SKM-1 treated with dmso at 0.1 percent for 144 hours (cell line): ENCODE measurements at regions not wholly inside any gene's neighbourhood (a gene's known extent, or its start where the extent isn't known, plus 50 kb on each side); places are given as distances from the start of the nearest gene placed in this dataset.
"Not testable (repeated sequence)": the region's sequence is repeated elsewhere in the genome, so short reads cannot be mapped to it uniquely, and the experiment has no call there.

Experiments
- DNase-seq: peaks from one replicate; lab custom pipeline; 2025; ENCODE audit not compliant: unreplicated experiment; lab: John Stamatoyannopoulos, UW

GRCh38 chr10:53543410-53543809, 770.8 kb upstream of the MBL2 start:
- DNase-seq = no peak

- DNase-seq = no peak
These were observed 764.9 kb upstream of the MBL2 start for GRCh38 chr10:53537508-53537907.

GRCh38 chr10:53536322-53536721, 763.7 kb upstream of the MBL2 start:
- no peak for DNase-seq

- DNase-seq = no peak
These were observed 761.8 kb upstream of the MBL2 start for GRCh38 chr10:53534428-53534827.

GRCh38 chr10:53528974-53529373, 756.4 kb upstream of the MBL2 start:
- DNase-seq = no peak

GRCh38 chr10:53521046-53521445, 748.5 kb upstream of the MBL2 start:
- DNase-seq = no peak

- no peak for DNase-seq
These were observed 735.6 kb upstream of the MBL2 start for GRCh38 chr10:53508197-53508596.

- DNase-seq = not testable (repeated sequence)
These were observed 731.9 kb upstream of the MBL2 start for GRCh38 chr10:53504492-53504891.

- no peak for DNase-seq
These were observed 719.2 kb upstream of the MBL2 start for GRCh38 chr10:53491774-53492173.

- no peak for DNase-seq
These were observed 718.0 kb upstream of the MBL2 start for GRCh38 chr10:53490553-53490952.

- no peak for DNase-seq
These were observed 717.0 kb upstream of the MBL2 start for GRCh38 chr10:53489335-53490182.

- DNase-seq = no peak
These were observed 714.7 kb upstream of the MBL2 start for GRCh38 chr10:53487019-53487983.

- not testable (repeated sequence) for DNase-seq
These were observed 712.8 kb upstream of the MBL2 start for GRCh38 chr10:53485422-53485821.

GRCh38 chr10:53479365-53479764, 706.8 kb upstream of the MBL2 start:
- no peak for DNase-seq

GRCh38 chr10:53477313-53477675, 704.7 kb upstream of the MBL2 start:
- DNase-seq = no peak

GRCh38 chr10:53476650-53477312, 704.2 kb upstream of the MBL2 start:
- no peak for DNase-seq

GRCh38 chr10:53469383-53469782, 696.8 kb upstream of the MBL2 start:
- DNase-seq = no peak

GRCh38 chr10:53463539-53463938, 691.0 kb upstream of the MBL2 start:
- DNase-seq = no peak

- no peak for DNase-seq
These were observed 685.4 kb upstream of the MBL2 start for GRCh38 chr10:53458007-53458406.

GRCh38 chr10:53453196-53453595, 680.6 kb upstream of the MBL2 start:
- no peak for DNase-seq

GRCh38 chr10:53447576-53447975, 675.0 kb upstream of the MBL2 start:
- DNase-seq = no peak
